Immature natural killer cell (primary cell): ENCODE measurements at regions not wholly inside any gene's neighbourhood (a gene's known extent, or its start where the extent isn't known, plus 50 kb on each side); places are given as distances from the start of the nearest gene placed in this dataset.

ENCODE experiments used
- DNase-seq, 3 donors: peaks; one replicate each; pipeline ENCODE4 v3.0.0; 2022; ENCODE audit warnings: mixed read lengths in 1 of 3
- H3K27ac Mint-ChIP-seq, 6 donors: one replicate each; pipeline ENCODE4 v1.8.0; 2020; ENCODE audit warnings: mixed read lengths in 6 of 6, mild to moderate bottlenecking in 5 of 6, inconsistent platforms in 4 of 6, moderate library complexity in 3 of 6
- H3K27me3 Mint-ChIP-seq, 3 donors: one replicate each; pipeline ENCODE4 v1.8.0; 2020 to 2021; ENCODE audit warnings: low read depth in 3 of 3, mild to moderate bottlenecking in 3 of 3, mixed read lengths in 3 of 3, moderate library complexity in 3 of 3, inconsistent platforms in 1 of 3
- H3K36me3 Mint-ChIP-seq, 3 donors: one replicate each; pipeline ENCODE4 v1.8.0; 2020; ENCODE audit warnings: mixed read lengths in 3 of 3, inconsistent platforms in 2 of 3, mild to moderate bottlenecking in 2 of 3
- H3K4me1 Mint-ChIP-seq, 2 donors: one replicate each; pipeline ENCODE4 v1.8.0; 2020; ENCODE audit warnings: inconsistent platforms in 2 of 2, mild to moderate bottlenecking in 2 of 2, mixed read lengths in 2 of 2, moderate library complexity in 1 of 2
- H3K4me3 Mint-ChIP-seq, 5 donors: one replicate each; pipeline ENCODE4 v1.8.0; 2020; ENCODE audit warnings: mild to moderate bottlenecking in 5 of 5, mixed read lengths in 5 of 5, inconsistent platforms in 3 of 5, moderate library complexity in 3 of 5
- H3K9me3 Mint-ChIP-seq, 6 donors: one replicate each; pipeline ENCODE4 v1.8.0; 2020; ENCODE audit warnings: mild to moderate bottlenecking in 6 of 6, mixed read lengths in 6 of 6, inconsistent platforms in 4 of 6, moderate library complexity in 3 of 6

DNA sequence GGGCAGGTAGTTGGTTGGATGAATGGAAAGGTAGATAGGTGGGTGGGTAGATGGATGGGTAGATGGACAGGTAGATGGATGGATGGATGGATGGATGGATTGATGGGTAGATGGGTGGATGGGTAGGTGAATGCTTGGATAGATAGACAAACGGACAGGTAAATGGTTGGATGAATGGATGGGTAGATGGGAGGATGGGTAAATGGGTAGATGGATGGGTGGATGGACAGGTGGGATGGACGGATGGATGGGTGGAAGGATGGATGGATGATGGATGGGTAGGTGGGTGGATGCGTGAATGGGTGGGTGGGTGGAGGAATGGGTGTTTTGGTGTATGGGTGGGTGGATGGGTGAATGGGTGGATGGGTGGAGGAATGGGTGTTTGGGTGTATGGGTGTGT is 50.1 kb upstream of the ASAP2 start:
- DNase-seq: no peak
- Mint-ChIP-seq H3K27me3 (peaks cover 2 to 9% (median 9%) of the 10 kb centered on the region in 3 donors), H3K4me3 (no peak overlapping the region), H3K36me3 (no peaks in the 10 kb centered on the region), H3K4me1 (no peaks in the 10 kb centered on the region), H3K9me3 (no peaks in the 10 kb centered on the region), H3K27ac (no peak overlapping the region)

DNA sequence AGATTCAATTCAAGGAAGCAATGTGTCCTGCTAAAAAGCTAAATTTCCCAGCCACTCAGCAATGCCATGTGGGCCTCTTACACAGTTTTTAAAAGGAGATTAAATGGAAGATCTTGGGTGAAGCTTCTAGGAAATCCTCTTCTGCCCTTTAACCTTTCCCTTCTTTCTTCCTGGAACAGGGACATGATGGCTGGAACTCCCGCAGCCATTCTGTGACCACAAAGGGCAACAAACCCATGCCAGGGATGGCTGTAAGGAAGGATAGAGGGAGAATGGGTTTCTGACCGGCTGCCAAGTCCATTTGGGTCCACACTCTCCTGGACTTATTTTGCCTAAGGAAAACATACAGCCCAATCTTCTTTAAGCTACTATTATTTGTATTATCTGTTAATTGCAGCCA is 52.6 kb upstream of the ASAP2 start:
- Mint-ChIP-seq H3K27me3 (peaks cover 2 to 11% (median 7%) of the 10 kb centered on the region in 3 donors), H3K4me3 (no peak overlapping the region), H3K36me3 (no peaks in the 10 kb centered on the region), H3K27ac (no peak overlapping the region), H3K9me3 (no peaks in the 10 kb centered on the region), H3K4me1 (no peaks in the 10 kb centered on the region)
- no peak for DNase-seq

DNA sequence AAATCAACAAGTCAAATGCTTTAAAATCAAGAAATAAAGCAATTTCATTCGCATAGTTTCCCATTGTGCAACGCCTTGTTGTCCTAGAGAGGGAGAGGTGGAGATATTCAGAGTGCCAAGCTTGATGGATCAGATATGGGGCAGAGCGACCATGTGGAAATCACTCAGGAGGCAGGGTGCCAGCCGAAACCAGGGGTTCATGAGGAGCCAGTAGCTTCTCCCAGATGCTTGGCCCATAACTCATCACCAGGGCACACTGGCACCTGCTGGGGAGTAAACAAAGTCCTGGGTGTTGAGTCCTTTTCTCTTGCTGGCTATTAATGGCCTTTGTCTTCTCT is 53.0 kb upstream of the ASAP2 start:
- DNase-seq: no peak
- Mint-ChIP-seq H3K27ac (no peak overlapping the region), H3K36me3 (no peaks in the 10 kb centered on the region), H3K4me1 (no peaks in the 10 kb centered on the region), H3K27me3 (peaks cover 2 to 11% (median 7%) of the 10 kb centered on the region in 3 donors), H3K4me3 (no peak overlapping the region), H3K9me3 (no peaks in the 10 kb centered on the region)

DNA sequence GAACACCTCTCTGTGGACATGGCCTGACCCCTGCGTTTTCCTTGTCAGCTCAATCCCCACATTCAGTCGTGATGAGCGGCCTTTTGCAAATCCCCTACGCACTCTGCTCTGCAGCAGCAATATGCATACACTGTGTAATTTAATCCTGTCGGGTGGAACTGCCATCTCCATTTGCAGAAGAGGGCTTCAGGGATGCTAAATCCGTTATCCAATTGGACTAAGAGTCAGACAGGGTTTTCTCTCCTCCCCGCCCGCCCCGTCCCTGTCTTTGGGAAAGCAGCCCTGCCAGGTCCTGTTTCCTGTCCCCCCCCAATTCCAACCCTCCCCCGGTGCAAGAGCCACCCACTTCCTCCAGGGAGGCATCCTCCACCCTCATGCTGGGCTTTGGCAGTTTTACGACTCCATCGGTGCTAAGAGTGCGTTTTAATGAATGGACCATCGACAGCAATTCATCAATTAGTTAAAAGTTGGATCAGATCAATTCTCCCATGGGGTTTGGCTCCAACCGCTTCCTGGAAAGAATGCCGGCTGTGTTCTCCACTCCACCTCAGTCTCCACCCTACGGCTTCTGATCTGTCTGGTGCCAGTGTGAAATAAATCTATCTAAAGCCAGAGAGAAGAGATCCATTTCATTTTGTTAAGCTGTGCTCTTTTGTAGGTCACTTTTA is 53.5 kb upstream of the ASAP2 start:
- Mint-ChIP-seq H3K9me3 (no peaks in the 10 kb centered on the region), H3K27ac (no peak overlapping the region), H3K4me3 (no peak overlapping the region), H3K36me3 (no peaks in the 10 kb centered on the region), H3K27me3 (peaks cover 2 to 11% (median 7%) of the 10 kb centered on the region in 3 donors), H3K4me1 (no peaks in the 10 kb centered on the region)
- no peak for DNase-seq

DNA sequence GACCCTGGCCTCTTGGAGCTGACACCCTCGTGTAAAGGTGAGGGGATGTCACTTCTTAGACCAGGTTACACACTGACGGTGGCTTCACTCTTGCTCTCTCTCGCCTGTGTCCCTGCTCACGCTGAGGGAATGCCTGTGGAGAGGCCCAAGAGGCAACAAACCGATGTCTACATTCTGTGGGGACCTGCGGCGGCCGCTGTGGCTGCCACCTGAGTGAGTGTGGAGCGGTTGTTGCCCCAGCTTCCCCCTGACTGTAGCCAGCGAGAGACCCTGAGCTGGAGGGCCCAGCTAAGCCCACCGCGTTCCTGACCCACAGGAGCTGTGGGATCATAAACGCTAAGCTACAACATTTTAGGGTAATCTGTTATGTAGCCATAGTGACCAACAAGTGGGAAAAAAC is 55.7 kb upstream of the ASAP2 start:
- Mint-ChIP-seq H3K4me3 (no peak overlapping the region), H3K36me3 (no peaks in the 10 kb centered on the region), H3K4me1 (no peaks in the 10 kb centered on the region), H3K27ac (no peak overlapping the region), H3K9me3 (no peaks in the 10 kb centered on the region), H3K27me3 (peaks cover 2 to 17% (median 7%) of the 10 kb centered on the region in 3 donors)
- DNase-seq: no peak

DNA sequence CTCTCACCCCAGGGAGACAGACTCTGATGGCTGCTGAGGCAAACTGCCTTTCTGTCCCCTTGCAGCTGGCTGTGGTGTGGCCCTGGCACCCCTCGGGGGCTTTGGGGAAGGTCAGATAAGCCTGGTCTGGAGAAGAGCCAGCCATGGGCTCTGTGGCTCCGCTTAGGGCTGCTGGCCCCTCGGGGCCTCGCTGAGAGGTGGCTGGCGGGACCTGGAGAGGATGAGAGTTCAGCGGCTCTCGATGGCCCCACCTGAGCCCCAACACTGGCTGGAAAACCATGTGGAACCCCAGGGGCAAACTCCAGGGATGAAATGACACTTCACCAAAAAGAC is 56.1 kb upstream of the ASAP2 start:
- no peaks in the 10 kb centered on the region for H3K9me3 Mint-ChIP-seq
- no peaks in the 10 kb centered on the region for H3K36me3 Mint-ChIP-seq
- no peak overlapping the region for H3K27ac Mint-ChIP-seq
- no peak overlapping the region for H3K4me3 Mint-ChIP-seq
- H3K4me1 Mint-ChIP-seq: no peaks in the 10 kb centered on the region
- DNase-seq: no peak
- peaks cover 4 to 18% (median 7%) of the 10 kb centered on the region in 3 donors for H3K27me3 Mint-ChIP-seq

DNA sequence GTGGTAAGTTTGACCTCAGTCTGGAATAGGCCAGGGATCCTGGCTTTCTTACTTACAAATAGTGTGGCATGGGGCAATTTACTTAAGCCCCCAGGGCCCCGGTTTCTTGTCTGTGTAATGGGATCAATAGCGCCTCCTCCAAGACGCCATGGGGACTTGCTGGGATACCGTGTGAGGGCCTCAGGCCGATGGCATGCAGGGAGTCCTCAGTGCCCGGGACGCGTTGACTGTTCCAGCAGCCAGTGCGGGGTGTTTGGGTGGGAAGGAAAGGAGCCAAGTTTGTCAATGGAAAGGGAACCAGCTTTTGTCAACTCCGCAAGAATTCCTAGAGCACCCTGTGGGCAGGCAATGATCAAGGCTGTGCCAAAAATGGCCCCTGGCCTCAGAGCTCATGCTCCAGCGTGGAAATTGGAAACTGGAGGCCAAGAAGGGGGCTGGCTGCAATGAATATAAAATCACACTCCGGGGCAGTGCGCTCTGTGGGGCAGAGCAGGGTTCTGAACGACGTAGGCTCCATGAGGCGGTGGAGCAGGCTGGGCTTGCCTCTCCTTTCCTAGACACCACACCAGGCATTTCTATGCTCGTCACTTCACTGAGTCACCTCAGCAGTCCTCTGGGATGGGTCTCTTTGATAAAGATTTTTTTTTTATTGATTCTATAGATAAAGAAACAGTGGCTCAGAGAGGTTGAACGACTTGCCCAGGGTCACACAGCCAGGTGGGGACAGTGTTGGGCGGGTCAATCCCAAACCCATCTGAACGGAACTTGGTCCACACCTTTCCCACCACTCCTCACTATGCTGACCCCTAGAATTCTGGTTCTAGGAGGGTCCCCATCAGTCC is 56.7 kb upstream of the ASAP2 start:
- no peak for DNase-seq
- Mint-ChIP-seq H3K36me3 (no peaks in the 10 kb centered on the region), H3K4me3 (no peak overlapping the region), H3K27ac (no peak overlapping the region), H3K4me1 (no peaks in the 10 kb centered on the region), H3K9me3 (no peaks in the 10 kb centered on the region), H3K27me3 (peaks cover 4 to 19% (median 5%) of the 10 kb centered on the region in 3 donors)

DNA sequence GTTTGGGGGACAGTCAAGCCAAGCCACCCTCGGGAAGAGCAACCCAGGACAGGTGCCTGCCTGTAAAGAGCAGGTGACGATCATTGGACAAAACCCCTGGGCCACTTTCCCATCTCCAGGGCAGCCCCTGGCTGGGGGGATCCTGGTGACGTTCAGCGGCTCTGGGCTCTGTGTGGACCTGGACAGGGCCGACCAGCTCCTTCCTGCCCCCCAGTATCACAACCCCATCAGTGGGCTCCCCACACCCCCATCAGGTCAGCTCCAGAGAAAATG is 57.3 kb upstream of the ASAP2 start:
- H3K36me3 Mint-ChIP-seq: no peaks in the 10 kb centered on the region
- H3K4me1 Mint-ChIP-seq: no peaks in the 10 kb centered on the region
- no peak for DNase-seq
- H3K9me3 Mint-ChIP-seq: no peaks in the 10 kb centered on the region
- H3K27me3 Mint-ChIP-seq: peaks cover 4 to 19% (median 5%) of the 10 kb centered on the region in 3 donors
- H3K4me3 Mint-ChIP-seq: no peak overlapping the region
- H3K27ac Mint-ChIP-seq: no peak overlapping the region

DNA sequence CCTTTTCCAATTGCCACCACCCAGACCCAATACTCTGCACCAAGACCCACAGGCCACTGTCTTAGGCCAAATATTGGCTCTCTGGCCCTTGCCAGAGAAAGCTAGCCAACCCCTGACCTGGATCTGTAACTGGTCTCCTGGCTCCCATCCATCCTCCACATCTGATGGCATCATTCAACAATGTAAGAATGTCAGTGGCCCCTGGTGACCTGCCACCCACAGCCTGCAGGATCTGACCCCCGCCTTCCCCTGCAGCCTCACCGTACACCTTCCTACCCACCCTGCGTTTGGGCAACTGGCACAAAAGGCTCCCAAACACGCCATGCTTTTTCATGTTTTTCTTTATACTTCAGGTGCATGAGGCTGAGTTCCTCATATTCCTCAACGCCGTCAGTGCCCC is 60.0 kb upstream of the ASAP2 start:
- no peaks in the 10 kb centered on the region for H3K9me3 Mint-ChIP-seq
- DNase-seq: no peak
- H3K4me1 Mint-ChIP-seq: peaks cover 0 to 4% of the 10 kb centered on the region in 2 donors
- H3K36me3 Mint-ChIP-seq: no peaks in the 10 kb centered on the region
- H3K27me3 Mint-ChIP-seq: peaks cover 2 to 19% (median 6%) of the 10 kb centered on the region in 3 donors
- H3K4me3 Mint-ChIP-seq: no peak overlapping the region
- no peak overlapping the region for H3K27ac Mint-ChIP-seq

DNA sequence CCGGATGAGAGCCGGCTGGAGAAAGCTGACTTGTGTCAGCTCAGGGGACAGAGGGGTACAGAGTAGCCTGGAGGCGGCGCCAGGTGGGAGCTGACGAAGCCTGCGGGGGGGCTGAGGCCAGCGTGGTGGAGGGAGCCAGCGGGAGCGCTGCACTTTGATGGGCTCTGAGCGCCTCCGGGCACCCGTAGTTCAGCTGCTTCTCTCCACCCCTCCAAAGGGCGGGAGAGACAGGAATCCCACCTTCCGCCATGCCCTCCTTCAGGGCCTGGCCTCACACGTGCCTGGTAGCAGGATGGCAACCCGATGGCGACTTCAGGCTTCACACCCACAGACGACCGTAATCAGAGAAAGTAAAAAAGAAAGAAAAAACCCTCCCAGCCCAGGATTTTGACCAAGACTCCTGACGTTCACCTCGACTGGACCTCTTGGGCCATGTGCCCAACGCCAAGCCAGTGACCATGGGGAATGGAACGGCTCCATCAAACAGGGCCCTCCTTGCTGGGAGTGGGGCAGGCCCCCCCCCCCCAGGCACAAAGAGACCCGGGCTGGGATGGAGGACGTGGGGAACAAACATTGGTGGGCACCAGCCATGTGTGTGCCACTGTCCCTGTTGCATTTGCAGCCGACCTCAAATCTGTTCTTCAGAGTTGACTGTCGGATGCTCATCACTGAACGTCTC is 60.7 kb upstream of the ASAP2 start:
- Mint-ChIP-seq H3K27me3 (peaks cover 4 to 16% (median 7%) of the 10 kb centered on the region in 3 donors), H3K9me3 (no peaks in the 10 kb centered on the region), H3K4me3 (no peak overlapping the region), H3K36me3 (no peaks in the 10 kb centered on the region), H3K4me1 (peaks cover 0 to 4% of the 10 kb centered on the region in 2 donors), H3K27ac (no peak overlapping the region)
- no peak for DNase-seq

DNA sequence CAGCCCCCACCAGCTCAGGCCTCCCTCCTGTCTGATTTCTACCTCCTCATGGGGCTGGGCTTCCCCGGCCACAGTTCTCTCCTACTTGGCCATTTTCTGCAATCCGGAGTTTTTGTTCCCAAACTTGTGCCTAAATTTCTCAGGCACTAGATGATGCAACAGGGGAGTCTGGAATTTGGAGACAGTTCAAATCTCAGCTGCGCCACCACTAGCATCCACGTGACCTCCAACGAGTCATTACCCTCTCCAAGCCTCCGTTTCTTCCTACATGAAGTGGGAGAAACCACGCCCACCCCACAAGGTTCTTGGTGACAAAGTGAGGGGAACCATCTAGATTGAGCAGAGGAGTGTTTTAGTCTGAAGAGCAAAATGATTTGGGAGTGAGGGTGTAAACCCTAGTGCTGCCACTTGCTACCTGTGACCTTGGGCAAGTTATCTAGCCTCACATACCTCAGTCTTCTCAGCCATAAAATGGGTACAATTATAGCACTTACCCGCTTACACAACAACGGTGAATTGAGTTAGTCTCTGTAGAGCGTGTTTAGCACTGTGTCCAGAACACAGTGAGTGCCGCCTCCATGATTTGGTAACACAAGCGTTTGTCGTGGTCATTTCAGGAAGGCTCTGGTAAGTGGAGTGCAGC is 61.4 kb upstream of the ASAP2 start:
- H3K36me3 Mint-ChIP-seq: no peaks in the 10 kb centered on the region
- H3K27me3 Mint-ChIP-seq: peaks cover 4 to 16% (median 7%) of the 10 kb centered on the region in 3 donors
- no peak for DNase-seq
- no peak overlapping the region for H3K4me3 Mint-ChIP-seq
- peaks cover 0 to 4% of the 10 kb centered on the region in 2 donors for H3K4me1 Mint-ChIP-seq
- H3K9me3 Mint-ChIP-seq: no peaks in the 10 kb centered on the region
- no peak overlapping the region for H3K27ac Mint-ChIP-seq

DNA sequence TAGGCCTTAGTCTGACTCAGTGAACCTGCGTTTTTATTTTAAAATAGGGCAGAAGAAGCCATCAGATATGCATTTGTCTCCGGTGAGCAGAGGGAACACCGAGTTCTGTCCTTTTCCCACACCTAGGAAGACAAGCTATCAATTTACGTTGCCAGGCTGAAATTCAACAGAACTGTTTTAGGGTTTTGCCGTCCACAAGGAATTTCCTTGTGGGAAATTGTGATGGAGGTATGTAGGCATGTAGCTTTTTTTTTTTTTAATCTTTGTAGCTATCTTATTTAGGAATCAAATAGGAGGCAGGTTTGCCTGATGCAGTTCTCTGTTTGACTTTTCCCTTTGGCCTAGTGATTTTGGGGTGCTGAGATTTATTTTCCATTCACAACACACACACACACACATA is 62.0 kb upstream of the ASAP2 start:
- H3K4me3 Mint-ChIP-seq: no peak overlapping the region
- no peak overlapping the region for H3K27ac Mint-ChIP-seq
- H3K27me3 Mint-ChIP-seq: peaks cover 4 to 16% (median 7%) of the 10 kb centered on the region in 3 donors
- H3K4me1 Mint-ChIP-seq: peaks cover 0 to 4% of the 10 kb centered on the region in 2 donors
- no peak for DNase-seq
- H3K36me3 Mint-ChIP-seq: no peaks in the 10 kb centered on the region
- H3K9me3 Mint-ChIP-seq: no peaks in the 10 kb centered on the region

DNA sequence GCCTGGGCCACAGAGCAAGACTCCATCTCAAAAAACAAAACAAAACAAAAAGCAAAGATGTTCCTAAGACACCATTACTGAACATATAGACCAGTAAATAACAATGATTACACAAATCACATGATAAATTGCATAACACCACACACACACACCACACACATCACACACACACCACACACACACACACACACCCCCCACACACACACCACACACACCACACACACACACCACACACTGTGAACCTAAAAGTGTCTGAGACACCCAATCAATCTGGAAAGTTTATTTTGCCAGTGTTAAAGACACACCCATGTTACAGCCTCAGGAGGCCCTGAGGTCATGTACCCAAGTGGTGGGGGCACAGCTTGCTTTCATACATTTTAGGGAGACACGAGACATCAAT is 62.6 kb upstream of the ASAP2 start:
- H3K4me1 Mint-ChIP-seq: peaks cover 0 to 4% of the 10 kb centered on the region in 2 donors

DNA sequence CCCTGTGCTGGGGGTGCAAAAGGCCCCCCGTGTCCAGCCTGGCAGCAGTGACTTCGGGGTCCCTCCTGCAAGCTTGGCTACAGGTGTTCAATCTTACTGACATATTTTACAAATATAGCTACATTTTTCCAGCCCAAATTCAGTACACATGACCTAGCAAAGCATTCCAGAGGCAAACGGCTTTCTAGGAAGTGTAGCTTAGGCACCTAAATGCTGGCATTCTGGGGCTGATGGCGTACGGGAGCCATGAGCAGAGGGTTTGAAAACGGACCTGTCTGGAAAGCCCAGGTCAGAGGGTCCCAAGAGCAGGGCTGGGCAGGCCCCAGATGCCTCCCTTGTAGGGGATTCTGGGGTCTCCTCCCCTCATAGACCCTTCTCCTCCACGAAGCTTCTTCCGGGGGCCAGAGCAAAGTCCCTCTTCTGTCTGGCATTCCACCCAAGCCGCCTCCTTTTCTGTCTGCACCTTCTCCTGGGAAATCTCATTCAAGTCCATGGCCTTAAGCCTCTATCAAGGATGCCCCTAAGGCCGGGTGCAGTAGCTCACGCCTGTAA is 63.3 kb upstream of the ASAP2 start:
- Mint-ChIP-seq H3K9me3 (no peaks in the 10 kb centered on the region), H3K27ac (no peak overlapping the region), H3K4me1 (peaks cover 0 to 4% of the 10 kb centered on the region in 2 donors), H3K27me3 (peaks cover 4 to 19% (median 8%) of the 10 kb centered on the region in 3 donors), H3K36me3 (no peaks in the 10 kb centered on the region), H3K4me3 (no peak overlapping the region)
- no peak for DNase-seq

More for the DNA sequence above, 62.6 kb upstream of the ASAP2 start:
- no peaks in the 10 kb centered on the region for H3K9me3 Mint-ChIP-seq
- peaks cover 4 to 16% (median 7%) of the 10 kb centered on the region in 3 donors for H3K27me3 Mint-ChIP-seq
- no peaks in the 10 kb centered on the region for H3K36me3 Mint-ChIP-seq
- no peak overlapping the region for H3K27ac Mint-ChIP-seq
- no peak overlapping the region for H3K4me3 Mint-ChIP-seq
- no peak for DNase-seq
